Eye (tissue), 1 donor: ENCODE measurements at regions not wholly inside any gene's neighbourhood (a gene's known extent, or its start where the extent isn't known, plus 50 kb on each side); places are given as distances from the start of the nearest gene placed in this dataset.
A peak's percentile ranks its signal among the peaks of the same experiment; 100 is the strongest.
"Not testable (repeated sequence)": the region's sequence is repeated elsewhere in the genome, so short reads cannot be mapped to it uniquely, and the experiment has no call there.

Source experiments
- DNase-seq: peaks from one replicate; pipeline ENCODE4 v3.0.0-alpha.2; 2015

DNA sequence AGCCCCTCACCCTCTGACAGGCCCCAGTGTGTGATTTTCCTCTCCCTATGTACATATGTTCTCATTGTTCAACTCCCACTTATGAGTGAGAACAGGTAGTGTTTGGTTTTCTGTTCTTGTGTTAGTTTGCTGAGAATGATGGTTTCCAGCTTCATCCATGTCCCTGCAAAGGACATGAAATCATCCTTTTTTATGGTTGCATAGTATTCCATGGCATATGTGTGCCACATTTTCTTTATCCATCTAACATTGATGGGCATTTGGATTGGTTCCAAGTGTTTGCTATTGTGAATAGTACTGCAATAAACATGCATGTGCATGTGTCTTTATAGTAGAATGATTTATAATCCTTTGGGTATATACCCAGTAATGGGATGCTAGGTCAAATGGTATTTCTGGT is 223.7 kb upstream of the VLDLR start:
- DNase-seq: not testable (repeated sequence)

- DNase-seq: not testable (repeated sequence)
These were observed 219.8 kb upstream of the VLDLR start for GRCh38 chr9:2401746-2402145.

GRCh38 chr9:2403701-2404100 is 217.9 kb upstream of the VLDLR start:
- no peak for DNase-seq

- no peak for DNase-seq
These were observed 215.3 kb upstream of the VLDLR start for GRCh38 chr9:2406252-2406651.

GRCh38 chr9:2407450-2407849 is 214.1 kb upstream of the VLDLR start:
- DNase-seq: no peak

DNA sequence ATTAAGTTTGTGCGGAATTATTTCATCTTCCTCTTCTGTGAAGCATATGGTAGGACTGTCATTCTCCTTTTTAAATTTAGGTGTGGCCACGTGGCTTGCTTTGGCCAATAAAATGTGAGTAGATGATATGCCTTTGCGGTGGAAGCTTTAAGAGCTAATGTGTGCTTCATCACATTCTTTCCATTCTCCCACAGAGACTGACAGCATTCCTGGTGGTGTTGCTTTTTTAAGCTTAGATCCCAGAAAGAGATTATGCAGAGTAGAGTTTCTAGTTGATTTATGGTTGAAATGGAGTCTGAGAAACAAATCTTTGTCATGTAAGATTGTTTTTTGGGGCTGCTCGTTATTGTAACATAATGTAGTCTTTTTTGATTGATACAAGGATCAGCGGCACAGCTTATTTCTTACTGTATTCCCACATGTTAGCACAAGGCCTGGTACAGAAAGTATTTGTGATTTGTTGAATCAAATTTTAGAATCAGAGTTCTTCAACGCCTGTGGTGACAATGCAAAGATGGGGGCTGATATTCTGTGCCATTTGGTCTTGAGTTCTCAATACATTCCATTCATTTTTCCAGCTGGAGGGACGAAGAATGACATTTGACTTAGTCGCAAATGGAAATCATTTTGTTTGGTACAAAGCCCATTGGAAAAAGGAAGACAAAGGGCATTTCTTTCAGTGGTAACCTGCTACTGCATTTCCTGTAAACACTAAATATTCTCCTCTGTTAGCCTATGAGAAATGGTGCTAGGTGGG is 209.9 kb upstream of the VLDLR start:
- peak; percentile 21 for DNase-seq

GRCh38 chr9:2413160-2413805 is 208.3 kb upstream of the VLDLR start:
- DNase-seq: no peak

DNA sequence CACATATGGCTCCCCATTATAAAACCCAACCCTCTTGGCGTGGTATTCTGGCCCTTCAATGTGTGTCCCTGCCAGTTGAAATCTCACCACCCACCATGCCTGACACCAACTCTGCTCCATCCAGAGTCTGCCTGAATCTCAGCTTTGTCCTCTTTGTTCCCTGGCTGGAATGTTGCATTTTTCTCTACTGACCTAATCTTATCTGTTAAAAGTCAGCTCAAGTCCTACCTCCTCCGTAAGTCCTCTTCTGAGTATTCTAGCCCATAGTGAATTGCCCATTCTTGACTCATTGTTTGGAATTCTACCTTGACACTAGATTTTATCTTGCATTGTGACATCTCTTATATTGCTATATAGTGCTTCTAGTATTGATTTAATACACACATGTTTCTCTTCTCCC is 207.1 kb upstream of the VLDLR start:
- no peak for DNase-seq

GRCh38 chr9:2415326-2415725 is 206.3 kb upstream of the VLDLR start:
- DNase-seq: no peak

- DNase-seq: no peak
These were observed 203.9 kb upstream of the VLDLR start for GRCh38 chr9:2417730-2418129.

DNA sequence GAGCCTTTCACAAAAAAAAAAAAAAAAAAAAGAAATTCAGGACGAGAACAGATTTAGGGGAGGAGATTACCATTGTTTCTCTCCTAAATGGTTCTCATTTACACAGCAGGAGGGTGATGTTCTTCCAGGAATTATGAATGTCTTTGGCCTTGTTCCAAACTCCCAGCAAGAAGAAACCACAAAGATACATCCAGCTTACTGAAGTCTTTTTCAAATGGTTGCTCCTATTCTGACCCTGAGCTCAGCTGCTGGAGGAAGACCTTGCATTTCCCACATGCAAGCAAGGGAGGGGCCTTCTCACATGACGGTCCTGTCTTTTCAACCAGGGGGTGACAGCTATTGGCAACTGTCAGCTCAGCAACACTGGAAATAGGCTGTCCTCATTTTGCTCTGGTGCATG is 203.0 kb upstream of the VLDLR start:
- DNase-seq: peak; percentile 77

DNA sequence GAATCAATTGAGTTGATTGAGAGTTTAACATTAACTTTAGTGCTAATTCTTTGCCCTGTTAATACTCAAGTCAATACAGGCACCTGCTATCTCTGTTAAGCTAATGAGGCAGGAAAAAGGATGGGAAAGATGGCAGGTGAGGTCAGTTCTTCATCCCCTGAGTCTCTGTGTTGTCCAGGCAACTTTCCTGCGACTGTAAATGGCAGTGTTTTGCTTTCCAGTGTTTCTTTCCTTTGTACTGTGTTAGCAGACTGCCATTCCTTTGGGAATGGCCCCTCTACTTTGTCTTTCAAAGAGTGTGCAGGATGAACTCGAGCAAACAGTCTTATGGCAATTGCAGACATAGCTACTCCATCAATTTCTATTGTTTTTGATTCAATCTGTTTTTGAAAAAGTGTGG is 202.2 kb upstream of the VLDLR start:
- DNase-seq: peak; percentile 56

DNA sequence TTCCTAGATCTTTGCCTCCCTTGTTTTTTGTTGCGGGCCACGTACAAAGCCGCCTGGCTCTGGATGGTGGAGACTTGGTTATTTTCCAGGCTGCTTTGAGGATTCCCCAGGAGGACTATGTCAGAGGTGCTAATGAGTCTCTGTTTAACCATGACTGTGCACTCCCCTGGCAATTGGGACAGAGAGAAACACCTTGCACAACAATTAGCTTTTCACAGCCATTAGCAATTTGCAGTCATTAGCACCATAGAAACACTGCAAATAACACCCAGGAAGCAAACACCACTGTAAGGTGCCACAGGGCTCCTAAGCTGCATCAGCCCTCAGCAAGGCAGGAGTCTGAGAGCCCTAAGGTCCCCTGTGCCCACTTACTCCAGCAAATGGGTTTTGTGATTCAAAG is 201.0 kb upstream of the VLDLR start:
- DNase-seq: no peak

DNA sequence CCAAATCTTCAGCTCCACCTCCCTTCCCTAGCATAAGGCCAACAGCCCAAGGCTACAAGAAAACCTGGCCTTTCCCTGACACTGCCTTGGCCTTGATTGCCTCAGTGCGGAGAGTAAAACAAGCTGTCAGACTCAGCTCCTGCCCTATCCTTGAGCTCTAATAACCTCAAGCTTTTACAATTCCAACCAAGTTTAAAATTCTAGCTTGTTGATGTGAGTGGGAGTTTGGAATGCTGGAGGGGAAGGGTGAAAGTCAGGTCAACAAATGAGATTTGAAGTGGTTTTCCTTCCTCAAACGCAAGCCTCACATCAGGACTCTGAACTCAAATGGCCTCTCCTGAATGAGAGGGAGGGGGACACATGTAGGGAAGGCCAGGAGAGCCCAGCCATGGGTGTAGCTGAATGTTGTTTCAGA is 197.0 kb upstream of the VLDLR start:
- peak; percentile 21 for DNase-seq

DNA sequence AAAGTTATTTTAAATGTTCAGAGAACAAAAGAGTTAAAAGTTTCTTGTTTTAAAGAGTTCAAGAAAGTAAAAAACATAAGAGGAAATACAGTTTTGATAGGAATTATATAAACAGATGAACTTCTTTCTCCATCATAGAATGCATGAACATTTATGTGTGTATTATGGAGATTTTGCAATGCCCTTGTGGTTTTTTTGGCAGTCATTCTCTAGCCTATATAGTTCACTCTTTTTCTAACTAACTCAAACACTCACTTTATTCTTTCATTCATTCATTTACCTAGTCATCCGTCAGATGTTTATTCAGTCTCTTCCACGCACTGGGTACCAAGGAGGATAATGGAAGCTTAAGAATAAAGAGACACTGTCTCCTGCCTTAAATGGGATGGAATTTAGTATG is 195.9 kb upstream of the VLDLR start:
- DNase-seq: no peak

- DNase-seq: no peak
These were observed 194.3 kb upstream of the VLDLR start for GRCh38 chr9:2427120-2427891.

- no peak for DNase-seq
These were observed 181.6 kb upstream of the VLDLR start for GRCh38 chr9:2439957-2440356.

GRCh38 chr9:2443933-2444332 is 177.7 kb upstream of the VLDLR start:
- DNase-seq: not testable (repeated sequence)

DNA sequence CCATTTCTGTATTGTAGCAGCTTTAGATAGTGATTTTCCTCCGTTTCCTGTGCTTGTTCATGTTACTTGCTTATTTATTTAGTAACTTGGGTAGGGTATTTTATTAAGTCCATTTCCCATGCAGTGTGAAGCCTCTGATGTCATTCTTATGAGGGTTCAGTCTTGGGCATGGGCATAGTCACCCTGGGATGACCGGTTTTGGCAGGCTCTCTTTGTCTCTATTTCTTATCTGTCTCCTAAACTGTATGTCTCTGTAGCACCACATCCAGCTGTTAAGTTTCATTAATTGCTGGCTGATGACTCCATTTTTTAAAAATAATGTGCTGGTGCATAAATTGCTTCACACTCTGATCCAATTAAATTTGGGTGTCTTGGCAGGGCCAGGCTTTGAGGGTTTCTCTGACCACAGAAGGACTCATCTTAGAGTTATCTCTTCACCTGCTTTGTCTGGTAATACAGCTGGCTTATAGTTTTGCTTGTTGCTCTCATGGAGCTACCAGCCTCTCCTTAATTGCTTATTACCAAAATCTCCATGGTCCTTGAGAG is 173.3 kb upstream of the VLDLR start:
- no peak for DNase-seq

- DNase-seq: no peak
These were observed 168.5 kb upstream of the VLDLR start for GRCh38 chr9:2453106-2453505.

DNA sequence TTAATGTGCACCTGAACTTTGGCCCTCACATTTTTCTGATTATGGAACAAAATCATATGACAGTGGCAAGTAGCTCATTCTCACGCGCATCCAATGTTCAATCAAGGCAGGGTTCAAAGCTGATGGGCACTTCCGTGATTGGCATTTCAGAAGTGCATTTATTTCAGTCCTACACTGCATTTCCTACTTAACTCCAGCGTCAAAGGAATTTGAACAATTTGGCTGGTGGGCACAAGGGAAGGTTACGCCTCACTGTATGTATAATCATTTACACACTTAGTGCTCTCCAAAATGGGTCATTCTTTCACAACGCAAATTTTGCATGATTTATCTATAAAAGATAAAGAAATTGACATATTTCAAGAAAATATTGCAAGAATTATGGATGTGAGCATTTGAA is 167.9 kb upstream of the VLDLR start:
- DNase-seq: no peak

DNA sequence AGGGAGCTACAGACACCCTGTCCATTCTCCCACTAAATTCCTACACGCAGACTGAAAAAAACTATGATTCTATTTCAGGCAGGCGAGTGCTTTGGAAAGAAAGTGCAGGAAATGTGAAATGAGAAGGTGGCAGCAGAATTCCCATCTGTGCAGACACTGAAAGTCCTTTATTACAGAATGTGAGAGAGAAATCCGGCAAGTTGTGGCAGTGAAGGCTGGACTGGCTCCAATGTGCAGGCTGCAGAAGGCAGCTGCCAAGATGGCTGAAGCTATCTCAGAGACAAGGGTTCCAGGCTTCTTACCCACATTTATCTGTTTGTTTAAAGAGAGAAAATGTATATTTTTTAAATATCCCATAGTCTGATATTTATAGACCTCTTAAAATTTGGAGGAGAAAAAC is 161.8 kb upstream of the VLDLR start:
- DNase-seq: no peak

DNA sequence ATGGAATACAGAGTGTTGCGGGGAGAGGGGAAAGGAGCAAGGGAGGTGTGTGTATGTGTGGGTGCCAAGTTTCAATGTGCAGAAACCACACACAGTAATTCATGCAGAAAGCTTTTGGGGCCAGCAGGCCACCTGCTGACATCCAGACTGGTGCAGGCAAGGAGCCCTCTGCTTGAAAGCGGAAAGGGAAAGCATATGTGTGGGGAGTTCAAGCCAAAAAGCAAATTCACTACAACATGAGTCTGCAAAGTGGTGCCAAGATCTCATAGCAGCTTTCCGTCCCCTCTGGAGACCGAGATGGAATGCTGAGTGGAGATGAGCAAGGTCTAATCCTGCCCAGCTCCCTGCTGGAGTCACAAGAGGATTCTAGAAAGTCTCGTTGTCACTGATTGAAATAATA is 159.7 kb upstream of the VLDLR start:
- peak; percentile 67 for DNase-seq

DNA sequence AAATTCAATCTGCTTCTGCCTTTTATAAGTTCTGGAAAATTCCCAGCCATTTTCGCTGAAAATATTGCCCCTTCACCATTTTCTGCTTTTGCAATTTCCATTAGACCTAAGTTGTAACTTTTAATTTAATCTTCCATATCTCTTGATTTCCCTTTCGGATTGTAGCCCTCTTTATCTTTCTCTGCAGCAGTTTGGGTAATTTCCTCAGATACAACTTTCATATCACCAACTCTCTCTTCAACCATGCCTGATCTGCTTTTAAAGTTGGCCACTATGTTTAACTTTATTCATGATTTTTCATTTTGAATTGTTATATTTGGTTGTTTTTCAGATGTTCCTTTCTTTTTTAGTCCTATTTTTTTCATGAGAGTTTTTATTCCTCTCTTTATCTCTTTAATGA is 157.0 kb upstream of the VLDLR start:
- no peak for DNase-seq
